ENCODE measurements at regions not wholly inside any gene's neighbourhood (a gene's known extent, or its start where the extent isn't known, plus 50 kb on each side); places are given as distances from the start of the nearest gene placed in this dataset.

DNA sequence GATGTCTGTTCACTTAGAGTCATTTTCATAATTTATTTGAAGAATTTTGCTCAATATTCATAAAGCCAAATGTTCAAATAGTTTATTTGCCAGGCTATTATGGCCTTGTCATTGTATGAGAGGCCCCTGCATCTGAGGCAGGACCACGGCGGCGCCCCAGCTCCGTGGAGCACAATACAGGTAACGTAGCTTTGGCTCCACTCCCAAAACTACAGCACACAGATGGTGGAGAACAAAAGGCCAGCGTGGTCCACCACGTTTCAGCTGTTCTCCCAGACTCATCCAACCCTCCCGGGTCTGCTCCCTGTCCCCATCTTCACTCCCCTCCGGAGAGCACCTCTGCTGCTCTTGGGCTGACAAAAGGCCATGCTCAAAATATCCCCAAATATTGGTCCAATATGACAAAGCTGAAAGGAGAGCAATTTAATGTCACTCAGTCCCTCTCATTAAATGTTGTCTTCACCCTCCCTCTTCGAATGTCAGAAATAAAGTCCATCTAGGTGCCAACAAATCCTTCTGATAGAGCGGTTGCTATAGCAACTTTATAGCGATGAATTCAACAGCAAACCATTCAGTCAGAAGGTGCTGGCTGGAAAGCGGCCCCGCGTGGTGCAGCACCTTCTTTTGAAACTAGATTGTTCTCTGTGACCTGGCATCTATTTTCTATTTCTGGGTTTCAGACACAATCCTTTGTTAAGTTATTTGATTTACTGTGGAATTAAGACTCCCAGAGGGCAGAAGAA, 504.3 kb downstream of the ARHGEF28 start:
- no peaks in the 10 kb centered on the region for H3K36me3 ChIP-seq (ENCODE audit: low read depth)
- DNase-seq (no peak), ATAC-seq (no peak)
- H3K4me1 ChIP-seq (ENCODE audit: low read depth): no peaks in the 10 kb centered on the region
- intact Hi-C loops (cut with DNase I, micrococcal nuclease): no loop called here
- no peaks in the 10 kb centered on the region for H3K9me3 ChIP-seq
- TF ChIP-seq, protein P1, sequence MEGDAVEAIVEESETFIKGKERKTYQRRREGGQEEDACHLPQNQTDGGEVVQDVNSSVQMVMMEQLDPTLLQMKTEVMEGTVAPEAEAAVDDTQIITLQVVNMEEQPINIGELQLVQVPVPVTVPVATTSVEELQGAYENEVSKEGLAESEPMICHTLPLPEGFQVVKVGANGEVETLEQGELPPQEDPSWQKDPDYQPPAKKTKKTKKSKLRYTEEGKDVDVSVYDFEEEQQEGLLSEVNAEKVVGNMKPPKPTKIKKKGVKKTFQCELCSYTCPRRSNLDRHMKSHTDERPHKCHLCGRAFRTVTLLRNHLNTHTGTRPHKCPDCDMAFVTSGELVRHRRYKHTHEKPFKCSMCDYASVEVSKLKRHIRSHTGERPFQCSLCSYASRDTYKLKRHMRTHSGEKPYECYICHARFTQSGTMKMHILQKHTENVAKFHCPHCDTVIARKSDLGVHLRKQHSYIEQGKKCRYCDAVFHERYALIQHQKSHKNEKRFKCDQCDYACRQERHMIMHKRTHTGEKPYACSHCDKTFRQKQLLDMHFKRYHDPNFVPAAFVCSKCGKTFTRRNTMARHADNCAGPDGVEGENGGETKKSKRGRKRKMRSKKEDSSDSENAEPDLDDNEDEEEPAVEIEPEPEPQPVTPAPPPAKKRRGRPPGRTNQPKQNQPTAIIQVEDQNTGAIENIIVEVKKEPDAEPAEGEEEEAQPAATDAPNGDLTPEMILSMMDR (IDR thresholded peaks at IDR 0.05): no peak
- no peak overlapping the region for H3K4me3 ChIP-seq

DNA sequence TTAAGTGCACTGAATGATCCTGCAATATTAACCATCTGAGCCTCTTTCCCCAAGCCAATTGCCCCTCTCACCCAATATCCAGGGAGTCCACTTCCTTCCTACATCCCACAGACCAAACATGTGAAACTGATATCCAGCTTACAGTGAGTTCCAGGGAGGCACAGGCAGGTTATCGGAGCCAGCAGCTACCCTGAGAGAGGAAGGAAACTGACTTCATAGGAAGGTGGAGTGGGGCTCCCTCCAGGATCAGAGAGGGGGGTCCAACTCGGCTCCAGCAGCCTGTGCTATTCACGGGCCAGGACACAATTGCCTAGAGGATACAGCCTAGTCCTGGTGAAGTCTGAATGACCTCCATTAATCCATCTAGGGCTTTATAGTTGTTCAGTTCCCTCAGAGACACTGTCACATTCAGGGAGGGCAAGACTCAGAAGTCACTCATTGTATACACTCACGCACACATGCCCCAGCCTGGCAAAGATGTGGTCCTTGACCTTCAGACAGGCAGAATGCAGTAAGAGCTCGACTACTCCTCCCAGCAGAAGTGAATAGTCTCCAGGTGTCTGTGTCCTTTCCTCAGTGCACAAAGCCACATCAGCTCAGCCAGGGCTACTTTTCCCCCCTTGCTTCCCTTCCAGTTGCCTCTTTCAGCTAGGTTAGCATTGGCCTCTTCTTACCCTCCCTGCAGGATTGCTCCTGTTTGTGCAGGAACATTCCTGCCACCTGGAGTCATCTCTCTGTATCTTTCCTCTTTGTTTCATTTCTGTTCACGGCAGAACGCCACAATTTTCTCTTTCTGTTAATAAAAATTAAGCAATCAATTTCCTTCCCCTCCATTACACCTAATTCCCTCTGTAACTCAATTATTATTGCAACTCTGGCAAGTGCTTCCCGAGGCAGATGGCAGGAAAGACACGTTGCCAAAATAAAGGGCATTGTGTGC, 501.7 kb downstream of the ARHGEF28 start:
- ATAC-seq: peak; percentile 62
- Histone ChIP-seq H3K36me3 (ENCODE audit: low read depth) (no peaks in the 10 kb centered on the region), H3K4me1 (ENCODE audit: low read depth) (no peaks in the 10 kb centered on the region), H3K4me3 (no peak overlapping the region), H3K9me3 (no peaks in the 10 kb centered on the region)
- DNase-seq: peak in 1 of 3 donors; percentile 10
- intact Hi-C loops (cut with DNase I, micrococcal nuclease): no loop called here
- TF ChIP-seq, protein P1 (IDR thresholded peaks at IDR 0.05): no peak

DNA sequence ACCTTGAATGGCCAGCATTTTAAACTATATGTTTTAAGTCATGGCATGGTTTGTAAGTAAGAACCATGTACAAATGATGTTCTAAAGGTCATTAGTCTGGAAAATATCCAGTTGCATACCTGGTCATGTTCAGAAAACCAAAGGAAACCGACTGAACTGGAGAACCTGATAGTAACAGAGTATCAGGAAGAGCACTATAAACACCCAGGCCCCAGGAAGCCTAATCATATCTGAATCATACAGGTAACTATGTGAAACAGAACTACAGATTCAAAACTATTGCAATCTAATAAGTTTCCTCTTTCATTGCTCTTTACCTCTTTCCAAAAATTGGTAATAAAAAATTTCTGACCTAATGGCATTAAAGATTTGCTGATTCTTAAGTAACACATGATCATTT, 500.3 kb downstream of the ARHGEF28 start:
- no peaks in the 10 kb centered on the region for H3K9me3 ChIP-seq
- intact Hi-C loops (cut with DNase I, micrococcal nuclease): no loop called here
- TF ChIP-seq, protein P1 (IDR thresholded peaks at IDR 0.05): no peak
- ATAC-seq (no peak), DNase-seq (no peak)
- H3K36me3 ChIP-seq (ENCODE audit: low read depth): no peaks in the 10 kb centered on the region
- no peak overlapping the region for H3K4me3 ChIP-seq
- no peaks in the 10 kb centered on the region for H3K4me1 ChIP-seq (ENCODE audit: low read depth)

- intact Hi-C loops (cut with DNase I, micrococcal nuclease): no loop called here
- H3K4me1 ChIP-seq (ENCODE audit: low read depth): no peaks in the 10 kb centered on the region
- H3K4me3 ChIP-seq: no peak overlapping the region
- DNase-seq (no peak), ATAC-seq (no peak)
- TF ChIP-seq, protein P1 (IDR thresholded peaks at IDR 0.05): no peak
- no peaks in the 10 kb centered on the region for H3K36me3 ChIP-seq (ENCODE audit: low read depth)
- H3K9me3 ChIP-seq: no peaks in the 10 kb centered on the region
Observed at GRCh38 chr5:74124826-74125225, 498.8 kb downstream of the ARHGEF28 start.

DNA sequence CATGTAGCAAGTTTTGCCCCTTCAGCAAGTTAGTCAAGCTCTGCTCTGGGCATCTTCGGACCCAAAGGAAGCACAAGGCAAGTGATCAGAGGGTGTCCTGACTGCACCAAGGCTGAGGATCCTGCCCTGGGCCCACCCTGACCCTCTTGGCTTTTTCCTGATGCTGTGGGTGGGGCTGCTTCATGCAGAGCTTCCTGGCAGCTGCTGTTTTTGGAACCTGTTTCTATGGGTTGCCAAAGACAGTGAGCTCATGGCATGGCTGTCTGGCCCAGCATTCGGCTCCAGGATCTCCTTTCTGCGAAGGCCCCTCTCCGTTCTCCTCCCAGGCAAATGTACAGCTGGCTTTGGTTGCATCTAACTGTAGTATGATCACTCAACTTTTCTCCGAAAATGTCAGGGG, 497.9 kb downstream of the ARHGEF28 start:
- no peaks in the 10 kb centered on the region for H3K36me3 ChIP-seq (ENCODE audit: low read depth)
- DNase-seq (no peak), ATAC-seq (no peak)
- no peaks in the 10 kb centered on the region for H3K4me1 ChIP-seq (ENCODE audit: low read depth)
- no peaks in the 10 kb centered on the region for H3K9me3 ChIP-seq
- no peak overlapping the region for H3K4me3 ChIP-seq
- intact Hi-C loops (cut with DNase I, micrococcal nuclease): no loop called here
- TF ChIP-seq, protein P1 (IDR thresholded peaks at IDR 0.05): no peak
